ENCODE measurements at regions not wholly inside any gene's neighbourhood (a gene's known extent, or its start where the extent isn't known, plus 50 kb on each side); places are given as distances from the start of the nearest gene placed in this dataset.
"Not testable (repeated sequence)": the region's sequence is repeated elsewhere in the genome, so short reads cannot be mapped to it uniquely, and the experiment has no call there.

DNA sequence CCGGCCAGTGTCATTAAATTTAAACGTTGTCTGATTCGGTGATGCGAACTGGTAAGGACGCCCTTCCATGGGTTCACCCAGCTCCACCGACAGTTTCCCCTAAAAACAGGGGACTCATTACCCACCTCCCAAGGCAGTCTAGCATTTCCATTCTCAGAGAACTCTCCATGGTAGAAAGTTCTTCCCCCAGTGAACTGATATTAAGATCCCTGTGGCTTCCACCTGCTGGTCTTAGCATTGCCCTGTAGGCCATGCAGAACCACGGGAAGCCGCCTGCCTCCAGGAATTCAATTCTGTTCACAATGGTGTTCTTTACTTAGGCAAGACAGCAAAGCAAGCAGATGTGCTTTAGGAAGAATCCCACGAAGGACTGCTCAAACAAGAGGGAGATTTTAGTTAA, 128.9 kb upstream of the NANOS1 start:
- no peak for DNase-seq (ENCODE audit: low read depth)
- no peak overlapping the region for H3K4me3 ChIP-seq (ENCODE audit: low read depth, low read length)
- TF ChIP-seq, protein P1, sequence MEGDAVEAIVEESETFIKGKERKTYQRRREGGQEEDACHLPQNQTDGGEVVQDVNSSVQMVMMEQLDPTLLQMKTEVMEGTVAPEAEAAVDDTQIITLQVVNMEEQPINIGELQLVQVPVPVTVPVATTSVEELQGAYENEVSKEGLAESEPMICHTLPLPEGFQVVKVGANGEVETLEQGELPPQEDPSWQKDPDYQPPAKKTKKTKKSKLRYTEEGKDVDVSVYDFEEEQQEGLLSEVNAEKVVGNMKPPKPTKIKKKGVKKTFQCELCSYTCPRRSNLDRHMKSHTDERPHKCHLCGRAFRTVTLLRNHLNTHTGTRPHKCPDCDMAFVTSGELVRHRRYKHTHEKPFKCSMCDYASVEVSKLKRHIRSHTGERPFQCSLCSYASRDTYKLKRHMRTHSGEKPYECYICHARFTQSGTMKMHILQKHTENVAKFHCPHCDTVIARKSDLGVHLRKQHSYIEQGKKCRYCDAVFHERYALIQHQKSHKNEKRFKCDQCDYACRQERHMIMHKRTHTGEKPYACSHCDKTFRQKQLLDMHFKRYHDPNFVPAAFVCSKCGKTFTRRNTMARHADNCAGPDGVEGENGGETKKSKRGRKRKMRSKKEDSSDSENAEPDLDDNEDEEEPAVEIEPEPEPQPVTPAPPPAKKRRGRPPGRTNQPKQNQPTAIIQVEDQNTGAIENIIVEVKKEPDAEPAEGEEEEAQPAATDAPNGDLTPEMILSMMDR (IDR thresholded peaks at IDR 0.05; ENCODE audit: control insufficient read depth, extremely low read depth, insufficient read depth) = no peak

- H3K4me3 ChIP-seq (ENCODE audit: low read depth, low read length) = no peak overlapping the region
- TF ChIP-seq, protein P1 (IDR thresholded peaks at IDR 0.05; ENCODE audit: control insufficient read depth, extremely low read depth, insufficient read depth) = no peak
- no peak for DNase-seq (ENCODE audit: low read depth)
Measured at GRCh38 chr10:118901380-118901779, 128.1 kb upstream of the NANOS1 start.

- TF ChIP-seq, protein P1 (IDR thresholded peaks at IDR 0.05; ENCODE audit: control insufficient read depth, extremely low read depth, insufficient read depth) = no peak
- no peak overlapping the region for H3K4me3 ChIP-seq (ENCODE audit: low read depth, low read length)
- DNase-seq (ENCODE audit: low read depth) = no peak
Measured at GRCh38 chr10:118901906-118902305, 127.6 kb upstream of the NANOS1 start.

- not testable (repeated sequence) for H3K4me3 ChIP-seq (ENCODE audit: low read depth, low read length); DNase-seq (ENCODE audit: low read depth)
Measured at GRCh38 chr10:118902656-118903055, 126.9 kb upstream of the NANOS1 start.

- no peak overlapping the region for H3K4me3 ChIP-seq (ENCODE audit: low read depth, low read length)
- TF ChIP-seq, protein P1 (IDR thresholded peaks at IDR 0.05; ENCODE audit: control insufficient read depth, extremely low read depth, insufficient read depth) = no peak
- DNase-seq (ENCODE audit: low read depth) = no peak
Measured at GRCh38 chr10:118903251-118903650, 126.3 kb upstream of the NANOS1 start.

DNA sequence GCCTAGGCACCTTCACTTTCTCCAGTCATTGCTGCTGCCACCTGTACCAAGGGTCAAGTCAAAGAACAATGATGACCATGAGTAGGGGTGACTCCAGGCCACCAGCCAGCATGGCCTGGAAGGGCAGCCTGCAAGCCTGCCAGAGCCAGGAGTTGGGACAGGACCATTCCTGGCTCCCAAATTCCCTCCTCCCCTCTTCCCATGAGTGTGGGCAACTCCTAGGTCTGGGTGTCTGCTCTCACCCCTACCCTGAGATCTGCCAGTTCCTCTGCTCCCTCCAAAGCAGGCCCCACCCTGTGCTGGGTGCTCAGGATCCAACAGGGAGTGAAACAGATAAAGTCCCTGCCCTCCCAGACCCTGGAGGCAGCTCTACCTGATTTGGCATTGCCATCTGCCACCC, 125.8 kb upstream of the NANOS1 start:
- DNase-seq (ENCODE audit: low read depth) = no peak
- TF ChIP-seq, protein P1 (IDR thresholded peaks at IDR 0.05; ENCODE audit: control insufficient read depth, extremely low read depth, insufficient read depth) = no peak
- no peak overlapping the region for H3K4me3 ChIP-seq (ENCODE audit: low read depth, low read length)

- DNase-seq (ENCODE audit: low read depth) = no peak
- H3K4me3 ChIP-seq (ENCODE audit: low read depth, low read length) = no peak overlapping the region
- TF ChIP-seq, protein P1 (IDR thresholded peaks at IDR 0.05; ENCODE audit: control insufficient read depth, extremely low read depth, insufficient read depth) = no peak
Measured at GRCh38 chr10:118904286-118904685, 125.2 kb upstream of the NANOS1 start.

Measured in LNCaP clone FGC (cell line).